Right ventricle myocardium superior (tissue), 1 donor: ENCODE measurements at regions not wholly inside any gene's neighbourhood (a gene's known extent, or its start where the extent isn't known, plus 50 kb on each side); places are given as distances from the start of the nearest gene placed in this dataset.
"Not testable (repeated sequence)": the region's sequence is repeated elsewhere in the genome, so short reads cannot be mapped to it uniquely, and the experiment has no call there.

Source experiments
- ATAC-seq: fragments of 200-7000 bp; cut with Tn5 transposase; one replicate; pipeline ENCODE4 v1.9.1; 2020; ENCODE audit warnings: mild to moderate bottlenecking; ENCODE audit not compliant: poor library complexity
- DNase-seq: peaks from one replicate; pipeline ENCODE4 v3.0.0-alpha.2; 2020
- intact Hi-C: fragments of 100-400 bp; cut with DNase I; formaldehyde crosslinking; loops from one replicate; pipeline ENCODE4 v1.11.2; 2022
- donor health status: DM: no; HTN: yes; CAD: no; lungs with severe emphysema.

DNA sequence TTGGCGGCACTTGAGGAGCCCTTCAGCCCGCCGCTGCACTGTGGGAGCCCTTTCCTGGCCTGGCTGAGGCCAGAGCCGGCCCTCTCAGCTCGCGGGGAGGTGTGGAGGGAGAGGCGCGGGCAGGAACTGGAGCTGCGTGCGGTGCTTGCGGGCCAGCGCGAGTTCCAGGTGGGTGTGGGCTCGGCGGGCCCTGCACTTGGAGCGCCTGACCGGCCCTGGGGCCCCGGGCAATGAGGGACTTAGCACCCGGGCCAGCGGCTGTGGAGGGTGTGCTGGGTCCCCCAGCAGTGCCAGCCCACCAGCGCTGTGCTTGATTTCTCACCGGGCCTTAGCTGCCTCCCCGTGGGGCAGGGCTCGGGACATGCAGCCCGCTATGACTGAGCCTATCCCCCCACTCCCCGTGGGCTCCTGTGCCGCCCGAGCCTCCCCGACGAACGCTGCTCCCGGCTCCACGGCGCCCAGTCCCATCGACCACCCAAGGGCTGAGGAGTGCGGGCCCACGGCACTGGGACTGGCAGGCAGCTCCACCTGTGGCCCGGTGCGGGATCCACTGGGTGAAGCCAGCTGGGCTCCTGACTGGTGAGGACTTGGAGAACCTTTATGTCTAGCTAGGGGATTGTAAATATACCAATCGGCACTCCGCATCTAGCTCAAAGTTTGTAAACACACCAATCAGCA lies 167.6 kb downstream of the SOX4 start:
- intact Hi-C loops, DNase-seq, ATAC-seq: not testable (repeated sequence)

DNA sequence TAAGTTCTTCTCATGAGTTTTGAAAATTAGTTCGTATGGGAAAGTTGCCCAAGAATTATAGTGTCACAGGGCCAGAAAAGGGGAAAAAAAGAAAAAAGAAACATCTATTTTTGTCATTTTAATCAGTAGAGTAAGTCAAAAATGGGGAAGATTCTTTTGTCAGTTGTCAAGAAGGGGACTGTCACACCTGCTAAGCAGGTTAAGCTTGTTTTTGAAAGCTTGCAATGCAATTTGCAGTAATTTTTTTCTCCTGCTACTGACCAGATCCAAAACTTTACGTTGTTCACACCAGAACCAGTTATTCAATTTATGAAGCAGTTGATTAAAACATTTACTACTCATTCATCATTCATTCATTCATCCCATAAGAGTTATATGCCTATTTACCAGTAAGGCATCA lies 171.4 kb downstream of the SOX4 start:
- ATAC-seq (no peak), DNase-seq (no peak)
- intact Hi-C loops = no loop called here

DNA sequence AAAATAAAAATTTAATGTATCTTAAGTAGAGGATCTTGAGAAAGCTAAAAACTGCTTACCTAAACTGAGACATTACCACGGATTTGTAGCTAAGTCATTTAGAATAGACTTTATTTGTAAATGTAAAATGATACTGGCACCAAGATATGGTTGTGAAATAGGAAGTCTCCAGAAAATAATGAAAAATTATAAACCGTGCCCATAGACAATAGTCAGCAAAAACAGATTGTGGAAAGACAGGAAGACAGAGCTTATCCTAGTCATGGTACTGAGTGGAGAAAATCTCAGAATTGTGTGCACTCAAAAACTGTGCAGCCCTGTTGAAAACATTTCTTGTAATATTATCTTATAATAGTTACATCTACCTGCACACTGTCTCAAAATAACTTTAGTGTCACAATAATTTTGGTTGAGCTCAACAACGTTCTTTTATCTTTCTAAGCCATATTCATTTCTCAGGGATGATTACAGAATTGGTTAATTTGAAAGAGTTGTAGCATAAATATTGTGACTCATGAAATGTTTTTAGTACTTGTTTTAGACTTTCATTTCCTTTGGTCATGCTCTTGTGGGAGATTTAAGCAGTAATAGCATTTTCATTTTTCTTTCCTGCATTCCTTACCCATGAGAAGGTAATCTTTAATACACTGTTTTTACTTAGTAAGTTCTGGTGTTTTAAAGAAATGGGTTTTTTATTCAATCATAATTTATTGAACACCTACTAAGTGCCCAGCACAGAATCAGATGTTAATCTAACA lies 174.5 kb downstream of the SOX4 start:
- intact Hi-C loops = no loop called here
- no peak for ATAC-seq

DNA sequence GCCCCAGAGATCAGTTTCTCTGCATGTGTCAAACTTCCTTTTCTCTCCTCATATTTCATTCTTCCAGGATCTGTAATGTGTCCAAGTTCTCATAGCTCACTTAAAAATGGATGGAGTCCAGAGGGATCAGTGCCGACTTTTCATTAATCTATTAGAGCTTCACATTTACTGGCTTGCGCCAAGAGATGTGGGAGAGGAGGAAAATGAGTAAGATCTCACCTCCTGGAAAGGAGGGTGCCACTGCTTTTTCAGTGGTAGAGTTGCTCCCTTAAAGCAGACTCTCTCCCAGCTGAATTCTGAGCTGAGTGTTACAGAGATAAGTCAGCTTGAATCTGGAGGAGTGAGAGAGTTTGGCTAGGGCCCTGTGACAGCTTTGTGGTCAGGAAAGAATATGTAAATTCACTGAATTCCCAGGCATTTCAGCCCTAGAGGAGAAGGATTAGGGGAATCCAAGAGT lies 175.9 kb downstream of the SOX4 start:
- intact Hi-C loops = no loop called here
- DNase-seq (no peak), ATAC-seq (peak; percentile 92)

More for the DNA sequence above, 174.5 kb downstream of the SOX4 start:
- DNase-seq = no peak

DNA sequence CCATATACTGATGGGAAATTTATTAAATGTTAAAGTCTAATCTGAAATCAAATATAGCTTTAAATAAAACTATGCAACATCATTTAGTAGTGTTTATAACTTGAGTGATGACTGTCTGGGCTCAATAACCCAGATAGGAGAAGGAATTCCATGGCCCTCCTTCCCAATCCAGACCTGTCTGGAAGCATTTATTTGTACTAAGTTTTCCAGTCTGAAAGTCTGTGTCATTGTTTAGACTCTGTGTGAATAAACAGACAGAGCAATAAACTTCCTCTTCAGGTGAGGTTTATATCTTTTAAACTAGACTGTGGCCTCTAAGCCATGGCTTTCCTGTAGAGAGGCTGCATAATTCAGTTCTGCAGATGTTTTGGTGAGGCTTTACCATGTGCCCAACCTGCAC lies 176.4 kb downstream of the SOX4 start:
- DNase-seq = no peak
- no peak for ATAC-seq
- intact Hi-C loops = no loop called here

DNA sequence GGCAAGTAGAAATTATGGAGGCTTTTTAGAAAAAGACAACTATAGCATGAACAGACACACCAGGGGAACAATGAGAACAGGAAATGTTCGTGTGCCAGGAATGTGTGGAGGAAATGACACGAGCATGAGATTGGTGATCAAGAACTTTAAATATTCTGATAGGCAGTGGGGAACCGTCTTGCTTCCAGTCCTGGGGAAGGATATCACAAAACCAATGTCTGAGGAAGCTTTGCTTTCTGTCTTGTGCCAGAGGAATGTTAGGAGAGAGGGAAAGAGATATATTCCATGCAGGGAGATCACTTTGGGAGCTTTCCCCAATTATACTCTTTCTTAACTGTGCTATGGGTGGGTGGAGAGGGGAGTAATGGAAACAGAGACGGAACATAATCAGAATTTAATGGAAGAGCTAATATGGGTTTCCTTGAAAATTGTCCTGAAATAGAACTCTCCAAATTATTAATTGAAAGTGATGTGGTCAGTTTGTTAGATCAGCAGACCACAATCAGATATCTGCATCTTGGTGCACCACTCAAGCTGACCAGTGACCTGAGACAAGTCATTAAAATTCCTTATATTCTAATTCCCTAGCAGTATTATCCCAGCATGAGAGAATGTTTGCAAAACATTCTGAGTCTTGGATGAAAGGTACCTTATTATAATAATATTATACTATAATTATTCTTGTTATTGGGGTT lies 178.2 kb downstream of the SOX4 start:
- ATAC-seq = no peak
- intact Hi-C loops = no loop called here
- no peak for DNase-seq

DNA sequence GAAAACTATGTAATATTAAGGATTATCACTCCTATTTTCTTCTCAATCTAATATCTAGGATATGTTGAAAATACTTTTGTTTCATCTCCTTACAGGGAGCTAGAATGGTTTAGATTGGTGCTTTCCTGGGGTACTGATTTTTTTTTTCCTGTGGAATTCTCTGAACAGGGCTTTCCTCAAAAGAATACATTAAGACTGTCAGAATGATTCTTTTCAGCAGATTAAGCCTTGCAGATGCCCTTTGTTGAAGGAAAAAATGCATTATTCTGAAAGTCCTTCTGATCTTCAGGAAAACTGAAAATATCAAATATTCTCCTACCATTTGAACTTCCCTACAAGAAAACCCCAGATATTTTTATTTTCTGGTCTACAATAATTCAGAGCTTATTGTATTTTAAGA lies 178.9 kb downstream of the SOX4 start:
- intact Hi-C loops = no loop called here
- no peak for DNase-seq
- no peak for ATAC-seq

DNA sequence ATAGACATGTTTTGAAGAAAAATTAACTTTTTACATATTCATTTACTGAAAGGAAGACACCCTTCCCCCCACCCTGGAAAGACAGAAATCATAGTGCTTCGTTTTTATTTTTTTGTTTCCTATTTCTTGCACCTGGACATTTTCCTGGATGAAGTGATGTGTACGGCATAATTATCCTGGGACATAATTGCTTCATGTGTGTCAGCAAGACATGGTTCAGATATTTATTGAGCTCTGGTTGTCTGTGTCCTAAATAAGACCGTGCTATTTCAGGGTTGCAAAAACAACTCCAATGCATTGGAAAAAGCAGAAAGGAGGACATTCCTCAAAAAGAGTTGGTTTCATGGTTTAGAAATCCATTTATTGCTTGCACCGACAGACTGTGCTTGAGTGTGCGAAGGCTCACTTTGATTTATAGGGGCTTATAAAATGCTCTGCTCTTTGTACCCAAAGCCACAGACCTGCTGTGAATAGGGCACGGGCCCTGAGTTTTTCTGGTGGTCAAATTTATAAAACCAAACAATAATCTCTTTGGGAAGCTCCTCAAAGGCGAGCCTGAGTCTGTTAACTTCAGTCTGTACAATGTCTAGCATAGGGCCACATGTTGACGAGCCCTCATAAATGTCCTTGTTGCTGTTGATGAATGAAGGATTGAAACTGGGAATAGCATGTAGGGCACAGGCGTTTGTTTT lies 179.5 kb downstream of the SOX4 start:
- ATAC-seq (no peak), DNase-seq (no peak)
- intact Hi-C loops = no loop called here

DNA sequence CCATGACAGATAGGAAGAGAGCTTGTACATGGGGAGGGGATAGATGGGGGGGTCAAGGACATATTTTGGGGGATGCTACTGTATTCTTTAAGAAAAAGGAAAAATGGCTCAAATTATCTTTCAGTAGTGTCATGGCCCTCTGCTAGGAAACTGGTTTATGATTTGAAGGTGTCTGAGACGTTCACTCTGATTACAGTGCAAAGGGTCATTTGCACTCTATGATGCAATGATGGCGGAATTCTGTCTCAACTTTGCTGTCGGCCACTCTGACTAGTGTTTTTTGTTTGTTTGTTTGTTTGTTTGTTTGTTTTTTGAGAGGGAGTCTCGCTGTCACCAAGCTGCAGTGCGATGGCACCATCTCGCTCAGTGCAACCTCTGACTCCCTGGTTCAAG lies 180.0 kb downstream of the SOX4 start:
- DNase-seq (no peak), ATAC-seq (no peak)
- intact Hi-C loops = no loop called here

DNA sequence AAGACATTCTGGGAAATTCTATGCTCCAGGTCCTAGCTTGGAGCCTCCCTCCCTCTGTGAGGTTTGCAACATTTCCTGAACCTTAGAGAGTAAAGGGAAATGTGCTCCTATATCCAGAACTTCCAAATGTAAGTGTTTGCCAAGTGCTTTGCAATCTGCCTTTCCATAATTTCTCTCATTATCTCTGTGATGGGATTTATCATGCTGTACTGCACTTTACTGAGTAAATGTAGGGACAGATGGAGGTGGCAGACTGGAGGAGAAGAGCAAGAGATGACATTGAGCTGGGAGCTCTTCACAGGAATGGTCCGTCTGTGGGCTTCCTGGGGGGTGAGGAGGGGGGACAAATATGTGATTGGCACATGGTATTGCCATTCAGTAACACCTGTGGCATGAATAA lies 184.3 kb downstream of the SOX4 start:
- no peak for ATAC-seq
- DNase-seq = no peak
- intact Hi-C loops = no loop called here

DNA sequence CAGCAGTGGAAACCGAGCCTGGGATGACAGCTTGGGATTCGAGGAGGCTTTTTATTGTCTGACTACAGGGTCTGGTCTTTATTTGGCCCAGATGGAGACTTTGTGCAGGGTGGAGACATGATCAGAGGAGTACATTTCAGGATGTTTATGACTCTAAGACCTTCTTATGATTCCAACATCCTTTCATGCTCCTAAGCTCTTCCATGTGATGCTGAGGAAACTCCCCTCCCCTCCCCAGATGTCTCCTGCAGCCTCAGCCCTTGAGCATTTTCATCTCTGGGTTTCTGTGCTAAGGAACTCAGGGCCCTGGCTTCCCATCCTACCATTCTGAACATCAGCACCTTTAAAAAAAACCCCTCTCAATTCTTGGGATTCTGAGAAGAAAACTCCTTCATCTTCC lies 186.6 kb downstream of the SOX4 start:
- intact Hi-C loops = no loop called here
- ATAC-seq = no peak
- no peak for DNase-seq

DNA sequence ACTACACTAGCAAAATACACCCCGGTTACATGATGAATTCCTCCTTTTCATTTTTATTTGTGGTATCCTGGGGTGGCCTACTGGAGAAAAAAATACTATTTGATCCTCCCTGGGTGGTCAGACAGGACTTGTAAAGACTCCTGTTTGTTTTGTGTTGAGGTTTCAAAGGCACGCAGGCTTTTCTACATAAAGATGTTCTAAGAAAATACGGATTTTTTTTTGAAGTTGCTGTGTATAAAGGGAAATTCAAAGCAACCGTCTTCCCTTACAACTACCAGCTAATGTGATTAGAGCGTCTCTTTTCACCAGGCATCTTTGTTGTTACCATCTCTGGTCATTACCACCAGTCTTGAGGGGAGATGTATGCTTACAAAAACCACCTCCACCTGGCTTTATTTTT lies 187.1 kb downstream of the SOX4 start:
- DNase-seq (no peak), ATAC-seq (no peak)
- intact Hi-C loops = no loop called here

DNA sequence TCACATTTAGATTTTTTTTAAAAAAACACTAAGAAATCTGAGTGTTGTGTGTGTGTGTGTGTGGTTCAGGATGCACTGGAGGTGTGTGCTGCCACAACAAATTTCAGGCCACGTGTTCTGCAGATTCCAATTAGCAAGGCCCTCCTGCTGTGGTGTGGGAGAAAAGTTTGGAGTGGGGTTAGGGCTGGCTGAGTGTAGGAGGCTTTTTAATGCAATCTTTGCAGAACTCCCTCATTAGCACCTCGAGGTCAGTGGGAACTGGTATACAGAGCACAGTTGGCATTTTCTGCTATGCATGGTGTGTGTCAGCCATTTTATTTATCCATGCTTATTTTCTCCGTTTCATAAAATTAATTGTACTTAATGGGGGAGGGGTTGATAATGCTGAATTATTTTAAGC lies 187.6 kb downstream of the SOX4 start:
- ATAC-seq (no peak), DNase-seq (no peak)
- intact Hi-C loops = no loop called here

DNA sequence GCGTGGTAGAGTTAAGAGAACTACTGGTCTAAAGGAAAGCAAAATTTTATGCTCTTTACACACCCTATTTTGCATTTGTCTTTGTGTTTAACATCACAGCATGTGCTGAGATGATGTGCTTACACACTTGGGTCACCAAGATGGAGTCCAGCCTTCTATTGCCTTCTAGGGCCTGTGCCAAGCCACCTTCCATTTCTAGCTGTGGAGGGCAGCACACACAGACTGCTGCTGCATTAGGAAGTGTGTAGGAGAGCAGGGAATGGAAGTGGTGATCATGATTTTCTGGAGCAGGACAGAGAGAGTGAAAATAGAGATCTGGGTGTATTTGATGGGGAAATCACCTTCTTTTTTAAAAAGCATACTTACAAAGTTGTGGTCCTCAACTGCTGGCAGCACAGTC lies 191.6 kb downstream of the SOX4 start:
- ATAC-seq (no peak), DNase-seq (no peak)
- intact Hi-C loops = no loop called here

DNA sequence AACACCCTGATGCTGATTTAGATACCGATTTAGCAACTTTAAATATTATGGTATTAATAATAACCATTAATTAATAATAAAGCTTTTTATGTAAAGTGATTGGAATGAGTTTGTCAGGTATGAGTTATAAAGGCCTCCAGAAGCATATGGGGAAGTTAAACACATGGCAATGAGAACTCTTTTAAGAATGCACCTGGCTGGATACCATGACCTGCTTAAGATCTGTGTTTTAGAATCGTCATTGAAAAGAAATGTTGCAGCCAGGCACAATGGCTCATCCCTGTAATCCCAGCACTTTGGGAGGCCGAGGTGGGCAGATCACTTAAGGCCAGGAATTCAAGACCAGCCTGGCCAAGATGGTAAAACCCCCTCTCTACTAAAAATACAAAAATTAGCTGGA lies 197.5 kb downstream of the SOX4 start:
- ATAC-seq (no peak), DNase-seq (no peak)
- intact Hi-C loops = no loop called here

DNA sequence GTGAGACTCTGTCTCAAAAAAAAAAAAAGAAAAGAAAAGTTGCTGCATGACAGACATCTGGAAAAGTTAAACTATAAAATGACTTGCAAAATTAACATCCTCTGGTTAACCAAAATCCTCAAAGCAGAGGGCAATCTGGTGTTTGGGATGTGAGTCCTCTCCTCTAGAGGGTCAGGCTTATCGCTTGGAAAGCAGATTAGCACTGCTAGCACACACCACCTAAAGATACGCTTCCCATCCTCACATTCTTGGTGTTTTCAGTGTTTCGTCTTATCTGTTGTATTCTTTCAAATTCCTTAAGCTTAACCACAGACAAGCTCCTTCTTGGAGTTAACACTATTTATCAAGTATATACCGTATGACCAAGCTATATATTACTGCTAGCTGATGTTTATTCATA lies 198.0 kb downstream of the SOX4 start:
- intact Hi-C loops = no loop called here
- no peak for DNase-seq
- ATAC-seq = no peak

DNA sequence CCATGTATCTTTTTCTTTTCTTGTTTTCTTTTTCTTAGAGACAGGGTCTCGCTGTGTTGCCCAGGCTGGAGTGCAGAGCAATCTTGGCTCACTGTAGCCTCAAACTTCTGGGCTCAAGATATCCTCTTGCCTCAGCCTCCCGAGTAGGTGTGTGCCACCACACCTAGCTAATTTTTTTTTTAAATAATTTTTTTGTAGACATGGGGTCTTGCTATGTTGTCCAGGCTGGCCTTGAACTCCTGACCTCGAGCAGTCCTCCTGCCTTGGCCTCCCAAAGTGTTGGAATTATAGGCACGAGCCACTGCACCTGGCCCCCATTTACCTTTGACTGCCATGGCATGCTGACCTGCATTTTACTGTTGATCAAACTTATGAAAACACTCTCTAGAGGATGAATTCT lies 198.6 kb downstream of the SOX4 start:
- ATAC-seq (no peak), DNase-seq (no peak)
- intact Hi-C loops = no loop called here

DNA sequence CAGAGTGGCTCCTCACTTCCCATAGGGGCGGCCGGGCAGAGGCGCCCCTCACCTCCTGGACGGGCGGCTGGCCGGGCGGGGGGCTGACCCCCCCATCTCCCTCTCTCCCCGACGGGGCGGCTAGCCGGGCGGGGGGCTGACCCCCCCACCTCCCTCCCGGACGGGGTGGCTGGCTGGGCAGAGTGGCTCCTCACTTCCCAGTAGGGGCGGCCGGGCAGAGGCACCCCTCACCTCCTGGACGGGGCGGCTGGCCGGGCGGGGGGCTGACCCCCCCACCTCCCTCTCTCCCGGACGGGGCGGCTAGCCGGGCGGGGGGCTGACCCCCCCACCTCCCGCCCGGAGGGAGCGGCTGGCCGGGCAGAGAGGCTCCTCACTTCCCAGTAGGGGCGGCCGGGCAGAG lies 203.4 kb downstream of the SOX4 start:
- DNase-seq, intact Hi-C loops, ATAC-seq: not testable (repeated sequence)

DNA sequence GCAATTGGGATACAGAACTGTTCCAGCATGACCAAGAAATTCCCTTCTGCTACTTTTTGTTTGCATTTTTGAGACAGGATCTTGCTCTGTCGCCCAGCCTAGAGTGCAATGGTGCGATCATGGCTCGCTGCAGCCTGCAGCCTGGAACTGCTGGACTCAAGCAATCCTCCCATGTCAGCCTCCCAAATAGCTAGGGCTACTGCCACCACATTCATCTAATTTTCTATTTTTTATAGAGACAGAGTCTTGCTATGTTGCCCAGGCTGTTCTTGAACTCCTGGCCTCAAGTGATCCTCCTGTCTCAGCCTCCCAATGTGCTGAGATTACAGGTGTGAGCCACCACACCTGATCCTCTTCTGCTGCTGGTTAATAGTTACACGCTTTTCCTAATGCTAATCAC lies 204.9 kb downstream of the SOX4 start:
- intact Hi-C loops = no loop called here
- DNase-seq = no peak
- ATAC-seq = no peak
